Testis (tissue), 2 donors: ENCODE measurements at regions not wholly inside any gene's neighbourhood (a gene's known extent, or its start where the extent isn't known, plus 50 kb on each side); places are given as distances from the start of the nearest gene placed in this dataset.

Source experiments
- DNase-seq: peaks from one replicate; pipeline ENCODE4 v3.0.0-alpha.2; 2019
- H3K27ac ChIP-seq, 2 donors: fragments of 200-600 bp; sonication (generic); one replicate each; pipeline ENCODE4 v1.5.1; 2019
- H3K27me3 ChIP-seq: fragments of 200-600 bp; sonication (generic); one replicate; pipeline ENCODE4 v1.5.1; 2019
- H3K36me3 ChIP-seq: fragments of 200-600 bp; sonication (generic); one replicate; pipeline ENCODE4 v1.5.1; 2017; ENCODE audit warnings: low read depth; ENCODE audit errors: missing control alignments
- H3K4me1 ChIP-seq: fragments of 200-600 bp; sonication (generic); one replicate; pipeline ENCODE4 v1.5.1; 2019
- H3K4me3 ChIP-seq, 2 donors: fragments of 200-600 bp; sonication (generic); one replicate each; pipeline ENCODE4 v1.5.1; 2017 to 2019
- H3K9me3 ChIP-seq: fragments of 200-600 bp; sonication (generic); one replicate; pipeline ENCODE4 v1.5.1; 2017
- POLR2A ChIP-seq: fragments of 450-650 bp; IDR thresholded peaks from one replicate; pipeline ENCODE4 v1.6.1; 2017; ENCODE audit warnings: antibody characterized with exemption, mild to moderate bottlenecking, moderate library complexity
- WGBS, 2 donors: methylation state at CpG; one replicate each; pipeline ENCODE4 v1.1.5; 2018; 5-methylcytosine and 5-hydroxymethylcytosine counted together
- intact Hi-C: fragments of 100-400 bp; cut with DNase I; formaldehyde crosslinking; loops from one replicate; pipeline ENCODE4 v1.15.1; 2023; ENCODE audit warnings: low total_unique reads
- TF ChIP-seq, protein P1 (sequence below), 3 experiments: fragments of 450-650 bp in 2 of 3; fragments of 200-600 bp in 1 of 3; sonication (generic) in 1 of 3; IDR thresholded peaks; one replicate each; pipeline ENCODE4 v1.5.1; 2016 to 2019; ENCODE audit warnings: antibody characterized with exemption in 3 of 3, mild to moderate bottlenecking in 2 of 3, moderate library complexity in 1 of 3

GRCh38 chr1:234957330-234958065, 171.1 kb downstream of the TOMM20 start:
- 83 to 90% methylated on average over 12 to 13 of the region's 14 CpGs for WGBS, 2 donors
- Histone ChIP-seq H3K27me3 (no peaks in the 10 kb centered on the region), H3K9me3 (no peaks in the 10 kb centered on the region), H3K27ac (no peak overlapping the region), H3K4me3 (no peak overlapping the region), H3K36me3 (no peaks in the 10 kb centered on the region), H3K4me1 (peaks cover 26% of the 10 kb centered on the region)
- TF ChIP-seq, protein P1, sequence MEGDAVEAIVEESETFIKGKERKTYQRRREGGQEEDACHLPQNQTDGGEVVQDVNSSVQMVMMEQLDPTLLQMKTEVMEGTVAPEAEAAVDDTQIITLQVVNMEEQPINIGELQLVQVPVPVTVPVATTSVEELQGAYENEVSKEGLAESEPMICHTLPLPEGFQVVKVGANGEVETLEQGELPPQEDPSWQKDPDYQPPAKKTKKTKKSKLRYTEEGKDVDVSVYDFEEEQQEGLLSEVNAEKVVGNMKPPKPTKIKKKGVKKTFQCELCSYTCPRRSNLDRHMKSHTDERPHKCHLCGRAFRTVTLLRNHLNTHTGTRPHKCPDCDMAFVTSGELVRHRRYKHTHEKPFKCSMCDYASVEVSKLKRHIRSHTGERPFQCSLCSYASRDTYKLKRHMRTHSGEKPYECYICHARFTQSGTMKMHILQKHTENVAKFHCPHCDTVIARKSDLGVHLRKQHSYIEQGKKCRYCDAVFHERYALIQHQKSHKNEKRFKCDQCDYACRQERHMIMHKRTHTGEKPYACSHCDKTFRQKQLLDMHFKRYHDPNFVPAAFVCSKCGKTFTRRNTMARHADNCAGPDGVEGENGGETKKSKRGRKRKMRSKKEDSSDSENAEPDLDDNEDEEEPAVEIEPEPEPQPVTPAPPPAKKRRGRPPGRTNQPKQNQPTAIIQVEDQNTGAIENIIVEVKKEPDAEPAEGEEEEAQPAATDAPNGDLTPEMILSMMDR (IDR thresholded peaks at IDR 0.05): no peak
- TF ChIP-seq POLR2A: no peak
- intact Hi-C loops: no loop called here
- peak; percentile 12 for DNase-seq

GRCh38 chr1:234956821-234957329, 171.8 kb downstream of the TOMM20 start:
- peak; percentile 11 for DNase-seq
- intact Hi-C loops: no loop called here
- TF ChIP-seq, protein P1 (IDR thresholded peaks at IDR 0.05): no peak
- no peak overlapping the region for H3K27ac ChIP-seq
- H3K4me3 ChIP-seq: no peak overlapping the region
- peaks cover 20% of the 10 kb centered on the region for H3K4me1 ChIP-seq
- 70 to 80% methylated on average over 11 of the region's 11 CpGs for WGBS, 2 donors
- no peaks in the 10 kb centered on the region for H3K27me3 ChIP-seq
- H3K9me3 ChIP-seq: no peaks in the 10 kb centered on the region
- H3K36me3 ChIP-seq: no peaks in the 10 kb centered on the region

- 50 to 63% methylated on average over 11 of the region's 11 CpGs for WGBS, 2 donors
- no peak for TF ChIP-seq POLR2A
- TF ChIP-seq, protein P1 (IDR thresholded peaks at IDR 0.05): no peak
- H3K36me3 ChIP-seq: no peaks in the 10 kb centered on the region
- peaks cover 5% of the 10 kb centered on the region for H3K4me1 ChIP-seq
- H3K9me3 ChIP-seq: no peaks in the 10 kb centered on the region
- peak; percentile 78 for DNase-seq
- intact Hi-C loops: no loop called here
- H3K27ac ChIP-seq: peak overlapping the region; percentile 19 to 55
- no peak overlapping the region for H3K4me3 ChIP-seq
- H3K27me3 ChIP-seq: no peaks in the 10 kb centered on the region
Measured at GRCh38 chr1:234955107-234955731, 173.4 kb downstream of the TOMM20 start.

- peaks cover 5% of the 10 kb centered on the region for H3K4me1 ChIP-seq
- 89 to 96% methylated on average over 6 of the region's 6 CpGs for WGBS, 2 donors
- peak overlapping the region; percentile 19 to 55 for H3K27ac ChIP-seq
- TF ChIP-seq POLR2A: no peak
- no peaks in the 10 kb centered on the region for H3K36me3 ChIP-seq
- no peaks in the 10 kb centered on the region for H3K9me3 ChIP-seq
- H3K27me3 ChIP-seq: no peaks in the 10 kb centered on the region
- H3K4me3 ChIP-seq: no peak overlapping the region
- peak; percentile 9 for DNase-seq
- intact Hi-C loops: no loop called here
Measured at GRCh38 chr1:234954613-234955012, 174.0 kb downstream of the TOMM20 start.

DNA sequence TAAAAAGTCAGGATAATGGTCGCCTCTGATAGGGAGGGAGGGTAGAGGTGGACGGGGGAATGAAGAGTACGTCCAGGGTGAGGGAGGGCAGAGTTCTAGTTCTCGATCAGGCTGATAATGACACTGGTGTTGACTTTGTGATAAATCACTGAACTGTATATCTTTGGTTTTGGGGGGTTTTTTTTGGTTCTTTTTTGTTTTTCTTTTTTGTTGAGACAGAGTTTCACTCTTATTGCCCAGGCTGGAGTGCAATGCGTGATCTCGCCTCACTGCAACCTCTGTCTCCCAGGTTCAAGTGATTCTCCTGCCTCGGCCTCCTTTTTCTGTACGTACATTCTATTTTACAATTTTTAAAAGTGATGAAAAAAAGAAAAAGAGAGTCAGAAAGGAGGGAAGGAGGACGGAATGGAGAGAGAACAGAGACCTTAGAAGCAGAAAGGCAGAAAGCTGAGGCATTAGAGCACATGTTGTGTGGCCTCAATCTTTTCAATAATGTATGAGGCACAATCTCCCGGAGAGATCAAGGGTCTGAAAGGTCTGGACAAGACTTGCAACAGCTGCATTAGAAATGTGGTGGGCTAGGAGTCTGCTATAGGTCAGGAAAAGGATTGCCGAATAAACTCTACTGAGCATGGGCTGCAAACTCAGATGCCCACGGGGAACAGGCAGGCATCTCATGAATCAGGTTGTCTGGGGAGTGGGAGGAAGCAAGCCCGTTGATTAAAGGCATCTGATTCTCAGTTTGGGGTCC, 174.8 kb downstream of the TOMM20 start:
- Histone ChIP-seq H3K27me3 (no peaks in the 10 kb centered on the region), H3K4me3 (no peak overlapping the region), H3K27ac (no peak overlapping the region), H3K4me1 (peaks cover 5% of the 10 kb centered on the region), H3K36me3 (no peaks in the 10 kb centered on the region), H3K9me3 (no peaks in the 10 kb centered on the region)
- WGBS, 2 donors: 81 to 85% methylated on average over 13 of the region's 13 CpGs
- DNase-seq: peak; percentile 5
- TF ChIP-seq, protein P1 (IDR thresholded peaks at IDR 0.05): no peak
- TF ChIP-seq POLR2A: no peak
- intact Hi-C loops: no loop called here
